ENCODE measurements at regions not wholly inside any gene's neighbourhood (a gene's known extent, or its start where the extent isn't known, plus 50 kb on each side); places are given as distances from the start of the nearest gene placed in this dataset.
"Not testable (repeated sequence)": the region's sequence is repeated elsewhere in the genome, so short reads cannot be mapped to it uniquely, and the experiment has no call there.

DNA sequence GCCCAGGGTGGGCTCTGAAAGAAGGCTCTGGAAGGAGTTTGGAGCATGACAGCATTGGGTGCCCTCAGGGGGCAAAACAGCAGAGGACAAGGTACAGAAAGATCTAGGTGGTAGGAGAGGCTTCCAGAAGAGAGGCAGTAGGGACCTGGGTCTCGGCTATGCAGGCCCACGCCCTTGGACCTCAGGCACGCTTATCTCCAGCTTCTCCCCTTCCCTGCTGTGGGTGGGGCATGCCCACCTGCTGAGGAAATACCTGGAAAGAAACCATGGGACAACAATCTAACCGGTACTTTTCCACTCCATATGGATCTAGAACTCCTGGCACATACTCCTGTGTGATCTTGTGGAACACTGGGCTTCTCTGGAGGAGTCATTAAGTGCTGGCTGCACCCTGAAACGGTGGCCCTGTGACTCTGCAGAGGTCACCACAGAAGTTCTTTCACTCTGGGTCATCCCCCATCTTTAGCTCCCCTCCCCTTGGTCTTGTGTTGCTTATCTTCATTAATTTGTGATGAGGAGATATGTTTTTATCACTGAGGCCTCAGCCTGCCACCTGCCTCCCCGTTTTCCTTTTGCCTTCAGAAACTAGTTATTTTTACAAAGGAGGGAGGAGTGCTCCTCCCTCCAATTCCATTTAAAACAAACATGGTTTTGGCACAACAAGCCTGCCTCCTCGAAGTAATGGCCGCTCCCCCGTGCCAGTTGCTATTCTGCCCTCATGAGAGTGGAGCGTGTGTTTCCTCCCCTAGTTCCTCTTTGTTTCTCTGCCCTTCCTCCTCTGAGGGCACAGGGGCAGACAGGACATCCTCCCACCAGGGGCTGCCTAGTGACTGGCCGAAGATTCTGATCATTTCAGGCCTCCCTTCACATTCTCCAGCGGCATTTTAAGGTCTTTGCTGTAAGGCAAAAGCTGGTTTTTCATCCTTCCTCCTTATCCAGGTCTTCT, 78.0 kb upstream of the ATP5PO start:
- DNase-seq: no peak

DNA sequence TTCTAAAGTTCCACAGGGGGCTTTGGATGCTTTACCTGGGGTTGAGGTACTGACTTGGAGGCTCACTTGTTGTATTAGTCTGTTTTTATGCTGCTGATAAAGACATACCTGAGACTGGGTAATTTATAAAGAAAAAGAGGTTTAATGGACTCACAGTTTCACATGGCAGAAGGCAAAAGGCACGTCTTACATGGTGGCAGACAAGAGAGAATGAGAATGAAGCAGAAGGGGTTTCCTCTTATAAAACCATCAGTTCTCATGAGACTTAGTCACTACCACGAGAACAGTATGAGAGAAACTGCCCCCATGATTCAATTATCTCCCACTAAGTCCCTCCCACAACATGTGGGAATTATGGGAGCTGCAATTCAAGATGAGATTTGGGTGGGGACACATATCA, 76.8 kb upstream of the ATP5PO start:
- DNase-seq: not testable (repeated sequence)

DNA sequence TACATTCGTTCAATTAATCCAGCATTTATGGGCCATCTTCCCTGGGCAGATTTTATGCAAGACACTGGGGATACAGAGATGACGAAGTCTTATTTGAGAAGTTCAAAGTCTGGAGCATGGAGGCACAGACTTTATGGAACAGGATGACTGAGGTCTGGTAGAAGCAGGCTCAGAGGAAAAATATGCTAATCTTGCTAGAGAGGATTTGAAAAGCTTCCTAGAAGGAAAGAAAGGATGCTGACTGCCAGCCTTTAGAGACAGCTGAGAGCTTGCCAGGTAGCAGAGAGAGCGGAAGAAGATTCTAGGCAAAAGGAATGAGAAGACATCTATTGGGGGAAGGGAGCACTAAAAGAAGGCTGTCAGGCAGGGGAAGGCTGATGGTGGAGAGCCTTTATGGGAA, 75.5 kb upstream of the ATP5PO start:
- no peak for DNase-seq

- no peak for DNase-seq
Observed at GRCh38 chr21:33989440-33989839, 73.8 kb upstream of the ATP5PO start.

DNA sequence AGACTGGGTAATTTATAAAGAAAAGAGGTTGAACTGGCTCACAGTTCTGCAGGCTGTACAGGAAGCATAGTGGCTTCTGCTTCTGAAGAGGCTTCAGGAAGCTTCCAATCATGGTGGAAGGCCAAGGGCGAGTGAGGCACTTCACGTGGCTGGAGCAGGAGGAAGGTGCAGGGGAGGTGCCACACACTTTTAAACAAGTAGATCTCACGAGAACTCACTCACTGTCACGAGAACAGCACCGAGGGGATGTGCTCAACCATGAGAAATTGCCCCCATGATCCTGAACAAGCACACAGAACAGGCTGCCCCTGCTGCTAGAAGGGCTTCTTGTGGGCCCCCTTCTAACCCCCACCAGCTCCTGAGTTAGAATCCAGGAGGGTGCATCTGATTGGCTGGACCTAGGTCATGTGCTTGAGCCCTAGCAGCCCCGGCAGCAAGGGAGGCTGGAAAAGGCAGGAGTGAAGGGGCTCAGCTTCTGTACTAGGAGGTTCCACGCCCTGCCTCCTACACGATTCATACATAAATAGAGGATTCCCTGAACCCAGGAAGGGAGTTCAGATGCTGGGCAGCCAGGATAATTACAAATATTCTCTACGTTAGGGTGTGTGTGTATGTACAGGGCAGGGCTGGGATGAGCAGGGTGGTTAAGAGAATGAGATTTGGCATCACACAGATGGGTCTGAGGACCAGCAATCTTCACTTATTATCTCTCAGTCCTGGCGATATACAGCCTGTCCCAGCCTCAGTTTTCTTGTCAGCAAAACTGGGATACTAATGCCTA, 72.8 kb upstream of the ATP5PO start:
- no peak for DNase-seq

GRCh38 chr21:33987461-33987860, 71.9 kb upstream of the ATP5PO start:
- no peak for DNase-seq

DNA sequence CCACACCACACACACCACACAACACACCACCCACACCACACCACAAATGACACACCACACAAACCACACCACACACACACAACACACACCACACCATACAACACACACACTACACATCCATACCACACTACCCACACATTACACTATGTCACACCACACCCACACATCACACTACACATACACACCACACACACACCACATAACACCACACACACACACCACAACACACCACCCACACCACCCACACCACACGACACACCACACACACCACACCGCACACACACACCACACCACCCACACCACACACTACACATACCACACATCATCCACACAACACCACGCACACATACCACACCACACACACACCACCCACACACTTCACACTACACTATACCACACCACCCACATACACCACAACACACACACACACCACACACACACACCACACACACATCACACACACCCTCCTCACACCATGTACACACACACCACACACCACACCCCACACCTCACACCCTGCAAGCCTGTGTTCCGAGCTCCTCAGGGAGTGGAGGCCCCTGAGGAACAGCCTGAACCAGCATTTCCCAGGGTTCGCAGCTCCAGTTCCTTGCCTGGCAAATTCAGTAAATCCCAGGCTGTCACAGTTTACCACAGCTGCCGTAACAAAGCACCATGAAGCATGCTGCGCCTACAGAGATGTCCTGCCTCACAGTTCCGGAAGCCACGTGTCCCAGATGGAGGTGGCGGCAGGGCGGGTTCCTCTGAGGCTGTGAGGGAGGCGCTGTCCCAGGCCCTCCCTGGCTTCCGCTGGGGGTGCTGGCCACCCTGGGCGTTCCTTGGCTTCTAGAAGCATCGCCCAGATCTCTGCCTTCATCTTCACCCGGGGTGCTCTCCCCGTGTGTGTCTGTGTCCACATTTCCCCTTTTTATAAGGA, 69.8 kb upstream of the ATP5PO start:
- DNase-seq: peak in 1 of 5 experiments; percentile 50

DNA sequence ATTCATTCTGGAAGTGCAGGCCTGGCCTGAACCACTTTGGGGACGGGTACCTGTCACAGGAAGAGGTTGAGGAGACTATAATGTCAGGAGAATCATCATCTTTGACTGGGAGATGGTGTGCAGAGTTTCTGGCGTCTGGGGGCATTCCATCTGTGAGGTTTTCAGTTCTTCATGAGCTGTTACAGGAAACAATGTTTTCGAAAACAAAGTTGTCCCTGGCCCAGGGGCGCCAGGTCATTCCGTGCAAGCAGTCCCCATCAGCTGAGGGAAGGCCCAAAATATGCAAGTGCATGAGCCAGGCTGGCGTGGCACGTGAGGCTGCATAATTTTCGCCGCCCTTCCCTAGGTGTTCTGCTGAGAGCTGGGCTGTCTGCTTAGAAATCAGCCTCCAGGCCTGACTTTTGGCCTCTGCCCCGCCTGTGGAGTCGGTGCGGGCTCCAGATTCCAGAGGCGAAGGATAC, 68.4 kb upstream of the ATP5PO start:
- DNase-seq: no peak

DNA sequence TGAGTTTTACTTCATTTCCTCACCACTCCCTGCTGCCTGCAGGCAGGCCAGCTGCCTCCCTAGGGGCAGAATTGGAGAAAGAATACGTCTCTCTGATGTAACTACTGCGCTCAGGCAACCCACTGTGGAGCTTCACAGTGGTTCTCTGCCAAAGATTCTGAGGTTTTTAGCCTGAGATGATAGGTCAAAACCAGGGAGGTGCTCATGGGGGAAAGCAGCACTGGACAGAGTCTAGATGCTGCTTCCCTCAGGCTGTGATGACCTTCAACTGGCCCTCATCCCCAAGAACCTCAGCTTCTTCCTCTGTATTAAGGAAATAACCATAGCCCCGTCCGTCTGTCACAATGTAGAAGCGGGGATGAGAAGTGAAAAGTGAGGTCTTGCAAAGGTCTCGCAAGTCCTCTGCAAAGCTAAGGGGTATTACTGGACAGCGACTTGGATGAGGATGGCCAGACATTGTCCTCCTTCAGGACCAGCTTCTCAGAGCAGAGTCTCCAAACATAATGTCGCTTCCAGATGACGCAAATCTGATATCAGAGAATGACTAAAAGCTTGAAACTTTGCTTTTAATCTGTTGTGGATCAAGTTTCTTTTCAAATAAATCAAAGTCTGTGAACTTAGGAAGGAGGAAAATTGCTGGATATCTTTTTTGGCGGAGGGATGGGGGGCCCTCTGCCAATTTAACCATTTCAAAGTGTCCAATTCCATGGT, 65.9 kb upstream of the ATP5PO start:
- DNase-seq: no peak

DNA sequence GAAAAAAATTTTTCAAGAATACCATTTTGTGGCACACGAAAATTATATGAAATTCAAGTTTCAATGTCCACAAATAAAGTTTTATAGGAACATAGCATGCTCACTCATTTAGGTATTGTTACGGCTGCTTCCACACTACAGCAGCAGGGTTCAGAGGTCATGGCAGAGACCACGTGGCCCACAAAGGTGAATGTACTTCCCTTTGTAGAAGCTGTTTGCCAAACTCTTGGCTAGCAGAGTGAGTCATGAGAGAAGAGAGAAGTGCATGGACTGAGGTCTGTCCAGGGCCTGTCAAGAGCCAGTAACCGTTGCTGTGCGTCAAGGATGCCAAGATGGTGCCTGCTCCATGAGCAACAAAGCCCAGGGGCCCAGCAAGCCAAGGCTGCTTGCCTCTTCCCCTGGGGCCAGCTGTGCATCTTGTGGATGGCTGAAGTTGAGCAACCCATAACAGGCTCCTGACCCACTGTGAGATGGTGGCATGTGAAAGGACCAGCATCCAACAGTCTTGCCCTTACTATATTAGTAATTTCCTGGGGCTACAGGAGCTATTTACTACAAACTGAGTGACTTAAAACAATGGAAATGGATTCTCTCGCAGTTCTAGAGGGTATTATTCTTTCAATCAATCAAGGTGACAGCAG, 64.8 kb upstream of the ATP5PO start:
- DNase-seq: no peak

DNA sequence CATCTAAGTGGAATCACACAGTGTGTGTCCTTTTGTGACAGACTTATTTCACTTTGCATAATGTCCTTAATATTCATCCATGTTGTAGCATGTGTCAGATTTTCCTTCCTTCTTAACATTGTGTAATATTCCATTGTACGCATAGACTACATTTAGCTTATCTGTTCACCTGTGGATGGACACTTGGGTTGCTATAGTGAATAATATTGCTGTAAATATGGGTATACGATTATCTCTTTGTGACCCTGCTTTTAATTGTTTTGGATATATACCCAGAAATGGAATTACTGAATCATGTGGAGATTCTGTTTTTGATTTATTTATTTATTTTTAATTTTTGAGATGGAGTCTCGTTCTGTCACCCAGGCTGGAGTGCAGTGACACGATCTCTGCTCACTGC, 63.0 kb upstream of the ATP5PO start:
- DNase-seq: no peak

GRCh38 chr21:33977721-33978369, 62.2 kb upstream of the ATP5PO start:
- no peak for DNase-seq

DNA sequence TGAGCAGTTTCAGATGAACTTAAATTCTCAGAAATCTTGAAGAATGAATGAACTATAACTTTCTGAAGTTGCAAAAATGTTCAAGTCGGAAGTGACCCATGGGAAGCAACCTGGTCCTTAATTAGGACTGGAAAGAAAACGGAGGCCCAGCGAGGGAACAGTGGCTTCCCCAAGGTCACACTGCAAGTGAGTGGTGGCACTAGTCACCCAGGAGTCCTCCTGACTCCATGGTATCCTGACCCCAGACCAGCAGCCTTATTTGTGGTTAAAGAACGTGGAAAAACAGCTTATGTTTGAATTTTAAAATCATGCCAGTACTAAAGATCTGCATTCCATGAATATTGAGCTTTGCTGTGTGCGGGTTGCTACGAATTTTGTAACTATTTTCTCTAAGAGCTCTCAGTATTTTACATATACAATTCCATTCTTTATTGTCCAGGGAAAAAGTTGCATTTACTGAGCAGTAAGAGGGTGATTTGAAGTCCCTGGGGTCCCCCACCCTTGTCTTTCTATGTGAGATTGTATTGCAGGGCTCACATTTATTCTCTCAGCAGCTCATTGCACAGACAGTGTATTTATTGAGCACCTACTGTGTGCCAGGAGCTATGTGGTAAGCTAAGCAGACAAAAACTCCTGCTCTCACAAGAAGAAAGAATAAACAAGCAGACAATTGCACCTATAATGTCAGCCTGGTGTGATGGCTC, 61.6 kb upstream of the ATP5PO start:
- DNase-seq: no peak

GRCh38 chr21:33976082-33977016, 60.7 kb upstream of the ATP5PO start:
- peak in 4 of 5 experiments; percentile 8 to 79 (median 46) for DNase-seq

- peak in 3 of 5 experiments; percentile 25 to 94 (median 61) for DNase-seq
Observed at GRCh38 chr21:33975548-33976081, 60.0 kb upstream of the ATP5PO start.

DNA sequence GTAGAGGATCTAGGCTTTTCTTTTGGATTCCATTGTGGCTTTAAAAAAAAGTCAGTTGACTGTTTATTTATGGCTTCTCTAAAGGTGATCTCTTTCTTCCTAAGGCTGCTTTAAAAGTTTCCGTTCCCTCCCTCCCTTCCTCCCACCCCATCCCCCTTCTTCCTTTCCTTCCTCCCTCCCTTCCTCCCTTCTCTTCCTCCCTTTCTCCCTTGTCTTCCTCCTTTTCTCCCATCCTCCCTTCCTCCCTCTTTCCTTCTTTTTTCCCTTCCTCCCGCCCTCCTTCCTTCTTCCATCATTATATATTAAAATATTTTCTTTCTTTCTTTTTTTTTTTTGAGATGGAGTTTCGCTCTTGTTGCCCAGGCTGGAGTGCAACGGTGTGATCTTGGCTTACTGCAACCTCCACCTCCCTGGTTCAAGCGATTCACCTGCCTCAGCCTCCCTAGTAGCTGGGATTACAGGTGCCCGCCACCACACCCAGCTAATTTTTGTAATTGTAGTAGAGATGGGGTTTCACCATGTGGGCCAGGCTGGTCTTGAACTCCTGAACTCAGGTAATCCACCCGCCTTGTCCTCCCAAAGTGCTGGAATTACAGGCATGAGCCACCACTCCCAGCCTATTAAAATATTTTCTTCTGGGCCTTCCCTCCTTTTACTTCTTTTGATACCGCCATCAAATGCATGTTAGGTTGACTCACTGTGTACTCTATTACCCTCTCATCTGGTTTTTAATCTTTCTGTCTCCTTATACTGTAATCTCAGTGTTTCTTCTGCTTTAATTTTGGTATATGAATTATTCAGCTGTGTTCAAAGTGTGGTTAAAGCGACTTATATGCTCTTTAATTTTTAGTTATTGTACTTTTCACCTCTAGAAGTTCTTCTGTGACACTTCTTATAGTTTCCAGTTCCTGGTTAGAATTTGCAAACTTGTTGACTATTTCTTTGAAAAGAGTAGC, 59.2 kb upstream of the ATP5PO start:
- peak in 1 of 5 experiments; percentile 45 for DNase-seq

GRCh38 chr21:33973268-33973667, 57.7 kb upstream of the ATP5PO start:
- DNase-seq: no peak

Measured in T-helper 2 cell (primary cell).